HG02981 (cell line): ENCODE measurements at regions not wholly inside any gene's neighbourhood (a gene's known extent, or its start where the extent isn't known, plus 50 kb on each side); places are given as distances from the start of the nearest gene placed in this dataset.
"Not testable (repeated sequence)": the region's sequence is repeated elsewhere in the genome, so short reads cannot be mapped to it uniquely, and the experiment has no call there.

Experiments used
- ATAC-seq: cut with Tn5 transposase; IDR thresholded peaks from one replicate; pipeline ENCODE4 v1.9.1; 2021; ENCODE audit warnings: mild to moderate bottlenecking, moderate library complexity; ENCODE audit not compliant: unreplicated experiment

DNA sequence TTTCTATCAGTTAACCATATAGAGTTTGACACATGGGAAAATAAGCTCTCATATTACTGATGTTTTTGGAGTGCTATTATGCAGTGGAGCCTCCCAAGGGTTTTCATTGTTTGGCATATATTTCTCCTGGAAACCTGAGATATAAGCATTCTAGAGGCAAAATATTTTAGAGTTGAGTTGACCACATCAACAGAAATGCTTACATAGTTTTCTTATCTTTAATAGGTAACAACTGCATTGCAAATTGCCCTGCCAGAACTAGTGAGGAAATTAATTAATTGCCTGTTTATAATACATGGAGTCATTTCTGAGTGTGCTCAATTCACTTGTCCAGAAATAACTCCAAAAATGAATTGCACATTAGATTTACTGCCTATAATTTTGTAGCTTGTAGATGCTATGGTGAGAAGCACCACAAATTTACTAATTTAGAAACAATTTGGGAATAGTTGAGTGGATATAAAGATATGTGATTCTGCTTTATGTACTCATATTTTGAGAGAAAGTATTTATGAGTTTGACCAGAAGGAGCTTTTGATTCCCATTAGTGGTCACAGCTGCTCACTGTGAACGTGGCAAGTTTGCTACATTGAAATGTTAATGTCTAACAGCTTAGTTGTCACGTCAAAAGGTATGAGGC, 288.7 kb downstream of the CD109 start:
- no peak for ATAC-seq

DNA sequence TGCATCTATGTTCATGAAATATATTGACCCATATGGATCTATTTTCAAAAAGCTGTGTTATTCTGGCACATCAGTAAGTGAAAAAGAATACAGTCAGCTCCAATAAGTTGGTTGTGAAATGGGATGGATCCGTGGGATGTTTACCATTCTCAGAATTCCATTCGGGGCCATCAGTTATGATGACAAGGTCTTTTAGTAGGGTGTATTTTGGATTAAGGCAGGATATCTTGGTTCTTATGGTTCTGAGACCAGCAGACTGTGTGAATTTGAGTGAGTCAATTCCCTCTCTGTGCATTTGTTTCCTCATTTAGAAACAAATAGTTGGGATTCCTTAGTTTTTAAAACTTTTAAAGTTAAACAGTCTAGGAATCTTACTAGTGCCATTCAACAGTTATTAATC, 287.4 kb downstream of the CD109 start:
- no peak for ATAC-seq

DNA sequence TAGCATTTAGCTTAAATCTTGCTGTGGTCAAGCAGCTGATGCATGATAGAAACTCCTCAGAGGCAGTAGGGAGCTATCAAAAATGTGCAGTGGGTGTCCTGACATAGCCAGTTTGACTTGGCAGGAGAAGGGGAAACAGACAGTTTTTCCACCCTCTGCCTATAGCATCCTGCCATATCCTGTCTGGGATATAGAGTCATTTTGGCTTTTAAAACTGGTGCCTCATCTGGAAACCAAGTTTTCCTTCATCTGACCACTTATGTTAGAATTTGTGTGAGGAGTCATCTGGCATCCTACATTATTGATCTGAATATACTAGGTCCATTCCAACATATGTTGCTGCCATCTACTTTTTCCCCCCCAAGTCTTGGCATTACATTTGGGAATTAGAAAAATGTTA, 284.1 kb downstream of the CD109 start:
- no peak for ATAC-seq

DNA sequence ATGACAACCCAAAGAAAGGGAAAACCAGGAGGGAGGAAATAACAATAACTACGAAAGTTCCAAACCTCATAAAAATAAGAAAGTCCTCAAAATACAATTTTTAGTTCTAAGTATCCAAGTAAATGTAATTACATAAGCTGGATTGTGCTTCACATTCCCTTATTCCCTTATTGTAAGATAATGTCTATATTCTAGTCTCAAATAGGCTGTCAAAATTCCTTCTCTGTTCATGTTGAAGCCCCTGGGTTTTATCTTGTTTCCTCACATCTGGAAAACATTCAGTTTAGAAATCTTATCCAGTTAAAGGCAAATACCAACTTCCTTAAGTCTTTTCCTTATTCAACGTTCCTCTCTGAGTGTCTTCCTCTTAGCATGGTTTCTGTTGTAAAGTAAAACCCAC, 282.3 kb downstream of the CD109 start:
- no peak for ATAC-seq

DNA sequence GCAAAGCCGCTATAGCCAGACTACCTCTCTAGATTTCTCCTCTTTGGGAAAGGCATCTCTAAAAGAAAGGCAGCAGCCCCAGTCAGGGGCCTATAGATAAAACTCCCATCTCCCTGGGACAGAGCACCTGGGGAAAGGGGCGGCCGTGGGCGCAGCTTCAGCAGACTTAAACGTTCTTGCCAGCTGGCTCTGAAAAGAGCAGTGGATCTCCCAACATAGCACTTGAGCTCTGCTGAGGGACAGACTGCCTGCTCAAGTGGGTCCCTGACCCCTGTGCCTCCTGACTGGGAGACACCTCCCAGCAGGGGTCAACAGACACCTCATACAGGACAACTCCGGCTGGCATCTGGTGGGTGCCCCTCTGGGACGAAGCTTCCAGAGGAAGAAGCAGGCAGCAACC, 276.5 kb downstream of the CD109 start:
- not testable (repeated sequence) for ATAC-seq

DNA sequence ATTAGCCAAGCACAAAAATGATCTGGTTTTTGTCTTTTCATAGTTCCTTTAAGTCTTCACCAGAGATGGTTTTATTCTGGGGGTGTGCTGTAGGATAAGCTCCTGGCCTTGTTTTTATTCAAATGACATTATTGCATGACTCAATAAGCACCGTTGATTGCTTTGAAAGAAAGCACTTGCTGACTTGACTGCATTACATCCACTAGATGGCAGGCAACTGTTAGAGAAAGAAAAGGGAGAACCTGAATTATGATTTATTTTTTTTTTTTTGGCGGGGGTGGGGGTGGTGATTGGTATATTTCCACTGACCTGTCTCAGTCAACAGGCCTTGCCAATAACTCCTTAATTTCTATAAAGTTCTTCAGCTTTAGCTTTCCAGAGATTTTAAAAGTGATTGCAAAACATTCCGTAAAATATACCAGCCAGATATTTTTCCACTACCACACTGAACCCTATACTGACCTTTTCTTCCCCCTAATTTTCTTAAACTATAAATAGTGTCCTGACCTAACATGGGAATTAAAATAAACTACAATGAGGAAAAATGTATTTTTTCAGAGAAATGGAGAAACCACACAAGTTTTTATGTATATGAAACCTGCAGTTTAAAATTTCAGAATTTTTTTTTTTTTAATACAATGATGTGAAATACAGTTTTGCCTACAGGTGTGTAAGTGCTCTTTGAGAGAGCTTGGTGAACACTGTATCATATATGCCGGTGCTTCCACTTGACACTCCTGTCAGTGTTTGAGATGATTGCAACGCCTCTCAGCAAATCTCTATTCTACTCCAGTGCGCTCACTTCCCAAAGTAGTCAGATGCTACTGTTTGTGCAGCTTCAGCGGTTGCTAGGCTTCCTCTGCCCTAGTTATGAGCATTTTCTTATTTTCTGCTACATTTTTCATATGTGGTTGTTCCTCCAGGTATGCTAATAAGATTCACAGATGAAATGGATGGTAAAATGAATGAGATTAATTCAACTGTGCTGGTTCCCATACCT, 274.3 kb downstream of the CD109 start:
- no peak for ATAC-seq

DNA sequence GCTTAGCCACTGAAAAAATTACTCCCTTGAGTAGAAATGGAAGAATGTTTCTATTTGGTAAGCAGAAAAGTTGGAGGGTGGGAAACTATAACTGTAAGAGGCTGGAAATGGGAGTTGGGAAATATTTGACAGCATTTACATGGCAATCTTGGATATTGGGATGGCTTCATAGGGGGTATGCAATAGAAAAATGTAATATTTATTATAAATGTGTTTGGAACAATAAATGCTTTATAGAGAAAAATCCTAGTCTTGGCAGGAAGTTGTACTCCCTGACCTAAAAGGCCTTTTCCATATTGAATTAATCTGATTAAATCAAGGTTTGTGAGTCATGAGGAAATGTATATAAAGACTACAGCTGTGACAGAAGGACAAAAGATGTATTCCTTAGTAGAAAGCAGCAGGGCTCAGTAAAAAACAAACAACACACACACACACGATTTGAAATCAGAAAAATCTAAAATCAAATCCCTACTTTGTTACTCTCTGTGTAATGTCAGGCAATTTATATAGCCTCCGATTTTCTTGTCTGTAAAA, 272.3 kb downstream of the CD109 start:
- ATAC-seq = no peak

DNA sequence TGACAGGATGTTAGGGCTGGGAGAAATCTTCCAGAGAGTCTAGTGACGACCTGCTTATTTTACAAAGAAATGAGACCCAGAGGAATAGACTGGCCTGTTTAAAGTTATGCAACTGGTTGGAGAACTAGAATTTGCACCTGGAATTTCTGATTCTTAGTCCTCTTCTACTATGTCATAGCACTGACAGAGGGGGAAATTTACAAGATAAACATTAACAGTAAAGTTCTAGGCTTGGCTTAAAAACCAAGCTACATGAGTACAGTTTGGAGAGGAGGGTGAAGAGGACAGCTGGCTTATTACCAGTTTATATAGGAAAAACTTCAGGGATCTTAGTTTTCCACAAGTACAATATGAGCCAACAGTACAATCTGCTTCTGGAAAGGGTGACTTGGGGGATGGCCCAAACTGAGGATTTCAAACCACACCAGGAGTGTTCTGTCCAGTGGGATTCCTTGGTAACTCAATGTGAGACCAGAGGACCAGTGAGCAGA, 269.6 kb downstream of the CD109 start:
- ATAC-seq = no peak

DNA sequence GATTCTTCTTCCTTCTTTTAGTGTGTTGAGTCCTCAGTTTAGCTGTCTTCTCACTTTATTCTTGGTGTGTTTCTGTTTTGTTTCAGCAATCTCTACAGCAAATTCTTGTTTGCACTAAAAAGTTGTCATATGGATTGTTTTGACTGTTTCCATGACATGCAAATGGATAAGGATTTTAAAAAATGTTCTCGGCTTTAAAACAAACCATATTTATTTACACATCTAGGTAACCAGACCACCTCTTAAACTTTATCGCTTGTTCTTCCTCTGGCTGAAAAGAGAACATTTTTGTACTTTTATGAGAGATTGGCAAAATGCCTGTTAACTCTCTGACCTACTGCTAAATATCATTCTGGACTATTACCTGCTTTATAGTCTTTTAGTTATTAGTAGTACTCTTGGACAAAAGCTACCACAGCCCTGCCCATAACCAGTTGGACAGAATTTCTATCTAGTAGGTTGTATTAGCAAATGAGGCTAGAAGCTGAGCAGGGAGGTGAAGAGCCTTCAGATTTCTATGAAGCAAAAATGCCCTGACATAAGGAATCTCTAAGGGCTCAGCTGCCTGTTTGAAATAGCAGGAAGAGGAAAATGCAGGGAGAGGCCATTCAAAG, 268.3 kb downstream of the CD109 start:
- no peak for ATAC-seq

DNA sequence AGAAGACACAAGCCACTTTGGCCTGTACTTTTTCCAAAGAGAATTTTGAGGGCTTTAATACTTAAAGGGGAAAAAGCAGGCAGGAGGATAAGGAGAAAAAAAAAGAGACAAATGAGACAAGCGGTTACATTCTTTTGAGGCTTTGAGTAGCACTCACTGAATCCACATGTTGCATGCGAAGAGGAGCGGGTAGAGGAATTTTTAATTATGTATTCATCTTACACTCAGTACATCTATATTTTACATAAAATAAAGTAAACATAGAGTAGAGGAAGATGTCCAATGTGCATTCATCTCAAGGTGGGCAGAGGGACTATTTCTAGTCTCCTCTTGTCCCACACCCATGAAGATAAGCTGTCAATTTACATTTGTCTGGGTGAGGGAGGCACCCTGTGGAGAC, 266.9 kb downstream of the CD109 start:
- no peak for ATAC-seq

DNA sequence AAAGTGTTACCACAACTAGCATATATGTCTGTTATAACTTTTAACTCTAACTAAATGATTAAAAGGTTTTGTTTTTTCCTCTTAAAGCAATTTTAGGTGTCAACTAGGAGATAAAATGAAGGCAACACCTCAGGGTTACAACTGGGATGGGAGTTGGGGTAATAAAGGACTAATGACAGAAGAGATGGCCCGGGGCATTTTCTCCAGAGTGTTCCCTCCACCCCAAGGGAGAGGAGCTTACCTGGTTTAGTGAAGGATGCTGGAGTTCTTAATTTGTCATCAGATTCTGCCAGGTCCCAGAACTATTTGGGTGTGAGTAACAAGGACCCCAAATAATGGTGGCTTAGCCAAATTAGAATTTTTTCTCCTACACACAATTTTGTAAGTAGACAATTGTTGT, 260.3 kb downstream of the CD109 start:
- no peak for ATAC-seq

DNA sequence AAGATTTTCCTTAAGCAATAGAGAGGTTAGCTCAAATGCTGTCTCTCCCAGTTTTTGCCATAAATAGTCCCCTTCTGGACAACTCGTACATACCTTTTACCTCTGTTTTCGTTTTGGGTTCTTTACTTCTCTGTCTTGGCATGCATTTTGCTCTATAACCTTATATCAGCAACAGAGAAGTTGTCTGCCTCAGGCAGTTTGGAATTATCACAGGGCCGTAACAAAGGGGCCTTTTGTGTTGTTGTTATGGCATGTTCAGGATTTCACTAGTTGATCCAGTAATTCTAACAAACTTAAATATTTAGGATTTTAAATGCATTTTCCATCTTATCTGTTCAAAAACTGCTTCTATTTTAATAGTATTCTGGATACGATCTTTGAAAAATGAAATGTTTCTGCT, 259.8 kb downstream of the CD109 start:
- ATAC-seq = no peak

DNA sequence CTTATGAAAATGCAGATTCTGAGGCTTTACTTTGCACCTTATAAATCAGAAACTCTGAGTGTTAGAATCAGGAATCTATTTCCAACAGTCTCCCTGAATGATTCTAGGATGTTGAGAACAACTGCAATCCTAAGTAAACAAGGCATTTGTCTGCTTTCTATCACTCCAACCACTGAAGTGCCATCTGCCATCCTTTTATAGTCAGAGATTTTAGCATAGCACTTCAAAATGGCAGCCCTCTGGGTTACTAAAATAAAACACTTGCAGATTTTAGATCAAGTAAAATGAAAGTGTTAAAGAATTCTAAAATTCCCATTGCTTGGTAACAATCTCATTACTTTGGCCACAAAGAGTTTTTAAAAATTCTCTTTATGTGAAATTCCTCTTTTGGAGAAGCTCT, 258.9 kb downstream of the CD109 start:
- ATAC-seq = no peak

DNA sequence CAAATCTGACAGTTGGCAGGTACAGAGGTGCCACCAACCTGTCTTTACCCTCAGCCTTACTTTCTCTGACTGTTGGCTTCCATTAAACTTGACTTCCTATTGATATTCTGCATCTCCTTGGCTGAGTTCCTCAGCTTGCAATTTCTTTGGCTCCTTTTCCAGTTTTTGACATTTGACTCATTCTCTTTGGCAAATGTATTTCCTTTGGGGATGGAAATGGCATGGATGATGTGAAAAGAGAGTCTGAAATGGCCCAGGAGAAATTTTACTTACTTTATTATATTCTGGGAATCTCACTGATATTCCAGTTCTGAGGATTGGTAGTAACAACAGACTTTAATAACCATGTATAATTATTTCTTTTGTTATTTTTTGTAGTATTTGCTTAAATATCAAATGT, 255.2 kb downstream of the CD109 start:
- ATAC-seq = no peak

DNA sequence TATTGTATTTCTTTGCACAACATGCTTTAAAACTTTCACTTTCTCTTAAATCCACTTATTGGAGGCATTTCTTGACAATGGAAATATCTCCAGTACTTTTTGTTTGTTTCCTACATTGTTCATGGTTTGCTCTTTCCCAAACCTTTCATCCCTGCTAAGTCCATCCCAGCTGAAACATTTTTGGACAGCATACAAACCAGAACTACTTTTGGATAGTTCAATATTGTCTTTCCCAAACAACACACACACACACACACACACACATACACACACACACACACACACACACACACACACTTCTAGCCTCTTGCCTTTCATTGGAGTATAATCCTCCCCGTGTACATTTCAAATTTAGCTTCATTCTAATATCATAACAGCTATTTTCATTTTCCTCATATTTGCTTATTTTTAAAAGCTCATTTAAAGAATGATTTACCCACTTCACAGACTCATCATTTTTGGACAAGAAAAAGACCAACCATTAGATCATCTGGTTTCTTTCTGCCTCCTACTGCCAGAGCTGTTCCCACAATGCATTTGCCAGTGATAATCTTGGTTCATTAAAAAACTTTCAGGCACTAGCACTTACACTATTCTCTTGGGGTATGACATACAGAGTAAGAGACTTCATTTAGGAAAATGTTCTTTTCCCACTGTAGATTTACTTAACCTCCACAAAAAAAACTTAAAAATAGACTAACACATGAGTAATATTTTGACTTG, 248.1 kb downstream of the CD109 start:
- ATAC-seq = no peak

DNA sequence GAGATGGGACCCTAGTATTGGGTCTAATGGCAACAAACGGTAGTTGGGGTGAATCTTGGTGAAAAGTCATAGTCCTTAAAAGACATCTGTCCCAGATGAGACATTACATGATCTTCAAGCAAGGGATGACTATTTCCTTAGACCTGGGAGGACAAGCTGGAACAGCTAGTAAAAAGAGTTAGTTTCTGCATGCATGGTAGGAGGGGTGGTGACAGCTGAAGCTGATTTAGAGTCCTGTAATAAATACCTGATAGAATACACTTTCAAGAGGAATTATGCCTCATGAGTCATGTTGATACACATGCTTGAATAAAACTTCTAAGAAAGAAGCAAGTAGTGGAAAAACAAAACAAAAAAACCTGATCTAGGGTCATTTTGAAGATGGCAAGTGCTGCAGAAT, 247.4 kb downstream of the CD109 start:
- no peak for ATAC-seq

DNA sequence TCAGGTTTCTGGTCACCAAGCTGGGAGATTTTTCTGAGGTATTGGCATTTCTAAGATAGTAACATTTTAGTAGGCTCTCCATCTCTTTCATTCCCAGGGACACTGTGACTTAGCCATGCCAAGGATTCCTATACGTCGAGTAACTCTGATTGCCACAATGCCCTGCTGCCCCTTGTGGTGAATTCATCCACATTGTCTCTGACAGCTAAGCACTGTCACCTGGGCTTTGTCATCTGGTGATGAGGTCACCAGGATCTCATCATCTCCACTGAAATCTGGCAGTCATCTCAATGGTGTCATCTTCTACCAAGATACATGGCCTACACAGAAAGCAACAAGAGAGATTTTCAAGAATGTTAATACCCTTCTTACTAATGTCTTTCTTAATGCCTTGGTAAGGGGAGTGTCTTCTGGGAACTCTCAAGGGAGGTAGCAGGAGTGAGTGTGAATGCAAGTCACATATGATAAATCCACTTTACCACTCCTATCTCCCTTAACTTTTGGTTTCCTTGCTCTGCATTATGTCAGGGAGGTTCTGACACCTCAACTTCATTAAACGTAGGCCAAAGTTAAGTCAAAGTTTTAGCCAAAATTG, 246.7 kb downstream of the CD109 start:
- no peak for ATAC-seq

DNA sequence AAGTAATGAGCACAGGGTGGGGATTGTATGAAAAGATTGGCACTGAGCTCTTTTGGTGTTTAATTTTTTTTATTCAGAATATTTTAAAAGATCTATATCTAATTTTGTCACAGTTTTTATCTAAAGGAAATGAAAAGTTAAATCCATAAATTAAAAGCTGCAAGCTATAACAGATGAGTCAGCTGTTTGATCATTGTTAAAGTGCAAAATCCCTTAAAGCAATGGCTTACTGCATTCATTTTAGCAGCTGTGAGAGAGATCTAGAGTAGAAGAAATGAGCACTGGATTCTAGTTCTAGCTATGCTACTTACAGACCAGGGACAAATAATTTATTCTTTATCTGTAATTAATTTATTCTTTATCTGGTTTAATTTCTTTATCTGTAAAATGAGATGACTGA, 245.9 kb downstream of the CD109 start:
- ATAC-seq = no peak

DNA sequence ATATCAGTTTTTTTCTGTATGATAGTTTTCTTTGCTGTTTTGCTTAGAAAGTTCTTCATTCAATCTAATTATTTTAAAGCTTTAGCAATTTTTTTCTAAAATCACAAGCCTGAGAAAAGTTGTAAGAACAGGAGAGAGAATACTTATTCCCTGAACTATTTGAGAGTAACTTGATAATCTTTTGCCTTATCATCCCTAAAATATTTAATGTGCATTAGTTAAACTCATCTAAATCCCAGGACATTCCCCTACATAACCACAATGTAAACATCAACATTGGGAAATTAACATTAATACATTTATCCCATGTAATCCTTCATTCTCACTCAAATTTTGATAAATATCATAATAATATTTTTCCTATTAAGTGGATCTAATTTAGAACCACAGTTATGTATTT, 241.8 kb downstream of the CD109 start:
- no peak for ATAC-seq

DNA sequence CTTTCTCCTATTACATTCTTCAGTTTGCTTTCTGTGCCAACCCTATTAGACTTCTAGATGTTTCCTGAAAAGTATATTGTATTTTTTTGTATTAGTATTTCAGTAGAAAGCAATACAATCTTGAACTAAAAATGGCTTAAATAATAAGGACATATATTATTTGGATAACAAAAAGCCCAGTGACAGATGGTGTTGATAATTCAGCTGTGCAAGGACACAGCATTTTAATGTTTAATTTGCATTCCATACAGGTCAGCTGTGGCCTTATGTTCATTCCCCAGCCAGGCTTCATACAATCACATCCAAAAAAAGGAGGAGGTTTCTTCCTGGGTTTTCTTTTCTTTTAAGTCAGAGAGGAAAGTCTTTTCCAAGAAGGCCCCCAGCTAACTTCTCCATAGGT, 236.9 kb downstream of the CD109 start:
- no peak for ATAC-seq
